ENCODE measurements at regions not wholly inside any gene's neighbourhood (a gene's known extent, or its start where the extent isn't known, plus 50 kb on each side); places are given as distances from the start of the nearest gene placed in this dataset.
A peak's percentile ranks its signal among the peaks of the same experiment; 100 is the strongest.
"Not testable (repeated sequence)": the region's sequence is repeated elsewhere in the genome, so short reads cannot be mapped to it uniquely, and the experiment has no call there.

DNA sequence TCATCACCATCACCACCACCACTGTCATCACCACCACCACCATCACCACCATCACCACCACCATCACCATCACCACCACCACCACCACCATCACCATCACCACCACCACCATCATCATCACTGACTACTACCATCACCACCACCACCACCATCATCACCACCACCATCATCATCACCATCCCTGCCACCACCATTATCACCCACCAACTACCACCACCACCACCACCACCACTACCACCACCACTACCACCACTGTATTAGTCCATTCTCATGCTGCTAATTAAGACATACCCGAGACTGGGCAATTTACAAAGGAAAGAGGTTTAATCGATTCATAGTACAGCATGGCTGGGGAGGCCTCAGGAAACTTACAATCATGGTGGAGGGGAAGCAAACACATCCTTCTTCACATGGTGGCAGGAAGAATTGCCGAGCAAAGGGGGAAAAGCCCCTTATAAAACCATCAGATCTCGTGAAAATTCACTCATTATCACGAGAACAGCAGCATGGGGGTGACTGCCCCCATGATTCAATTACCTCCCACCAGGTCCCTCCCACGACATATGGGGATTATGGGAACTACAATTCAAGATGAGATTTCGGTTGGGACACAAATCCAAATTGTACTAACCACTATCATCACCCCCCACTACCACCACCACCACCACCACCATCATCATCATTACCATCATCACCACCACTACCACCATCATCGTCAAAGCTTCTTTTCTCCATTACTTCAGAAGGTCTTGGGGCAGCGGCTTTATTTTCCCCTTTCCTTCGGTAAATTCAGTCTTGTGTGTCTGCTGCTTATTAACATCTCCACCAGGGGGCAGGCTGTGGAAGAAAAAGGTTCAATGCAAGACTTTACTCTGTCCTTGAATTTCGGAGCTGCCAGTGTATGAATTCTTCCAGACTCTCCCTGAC lies 53.6 kb upstream of the SCAF4 start:
- H3K9me1 ChIP-seq (ENCODE audit: insufficient read depth, low read length); H3K18ac ChIP-seq (ENCODE audit: low read depth, low read length); H3K56ac ChIP-seq (ENCODE audit: extremely low read depth, insufficient read depth, low read length); H3K4me3 ChIP-seq (ENCODE audit: insufficient read depth, low read depth, low read length); H2AK5ac ChIP-seq (ENCODE audit: low read depth, low read length); H2AFZ ChIP-seq (replicated peaks; ENCODE audit: low read length, poor library complexity); H4K20me1 ChIP-seq (ENCODE audit: insufficient read depth, low read length); BruUV-seq (replicated peaks); in situ Hi-C loops (cut with MboI; ENCODE audit: low sequenced_read_pairs); H3K27me3 ChIP-seq (ENCODE audit: control insufficient read depth, insufficient read depth, low read length); H3K4me2 ChIP-seq (ENCODE audit: low read depth, low read length); POLR2A ChIA-PET (ENCODE audit: unreplicated experiment); H2BK120ac ChIP-seq (ENCODE audit: low read depth, low read length); H3K9ac ChIP-seq (ENCODE audit: low read depth, low read length); H2BK20ac ChIP-seq (ENCODE audit: low read depth, low read length); H4K5ac ChIP-seq (ENCODE audit: low read depth, low read length); H3K27ac ChIP-seq (ENCODE audit: insufficient read depth, low read length); H3K4me1 ChIP-seq (ENCODE audit: control insufficient read depth, insufficient read depth, low read length); H4K8ac ChIP-seq (ENCODE audit: low read depth in 2 of 2, low read length in 2 of 2); H3K9me3 ChIP-seq (ENCODE audit: control insufficient read depth, insufficient read depth, low read length); H2BK5ac ChIP-seq (ENCODE audit: low read depth, low read length, poor library complexity, severe bottlenecking); H4K91ac ChIP-seq (ENCODE audit: insufficient read depth, low read depth, low read length); H2BK15ac ChIP-seq (ENCODE audit: low read depth, low read length); H3K4ac ChIP-seq (ENCODE audit: low read depth, low read length); H3K23ac ChIP-seq (ENCODE audit: low read depth, low read length); H3K14ac ChIP-seq (replicated peaks; ENCODE audit: low read depth, low read length); H2AK9ac ChIP-seq (replicated peaks; ENCODE audit: low read depth, low read length, poor library complexity); H3K36me3 ChIP-seq (ENCODE audit: control insufficient read depth, insufficient read depth, low read length); dilution Hi-C loops (cut with HindIII; ENCODE audit: low sequenced_read_pairs, unreplicated experiment); H3K79me1 ChIP-seq (ENCODE audit: low read depth in 1 of 2, low read length in 2 of 2): not testable (repeated sequence)
- DNase-seq (peak; percentile 75), ATAC-seq (ENCODE audit: low read depth) (peak; percentile 96)
- intact Hi-C loops (cut with micrococcal nuclease), result loop anchor here (1.0 to 5.0 kb wide), 3 partner anchors 81 to 473 kb away; no protein-coding TSS in a partner anchor
- no CpG with 5 or more reads among the region's 11 CpGs for WGBS, 2 experiments (ENCODE audit: extremely low coverage in 2 of 2, insufficient read length in 1 of 2)
- CTCF ChIA-PET, result interaction anchor here (0.6 to 1.6 kb wide), 11 partner anchors 10 to 489 kb away, joined by 3 to 13 read pairs (median 3); no protein-coding TSS in a partner anchor
- TF ChIP-seq, protein P1, sequence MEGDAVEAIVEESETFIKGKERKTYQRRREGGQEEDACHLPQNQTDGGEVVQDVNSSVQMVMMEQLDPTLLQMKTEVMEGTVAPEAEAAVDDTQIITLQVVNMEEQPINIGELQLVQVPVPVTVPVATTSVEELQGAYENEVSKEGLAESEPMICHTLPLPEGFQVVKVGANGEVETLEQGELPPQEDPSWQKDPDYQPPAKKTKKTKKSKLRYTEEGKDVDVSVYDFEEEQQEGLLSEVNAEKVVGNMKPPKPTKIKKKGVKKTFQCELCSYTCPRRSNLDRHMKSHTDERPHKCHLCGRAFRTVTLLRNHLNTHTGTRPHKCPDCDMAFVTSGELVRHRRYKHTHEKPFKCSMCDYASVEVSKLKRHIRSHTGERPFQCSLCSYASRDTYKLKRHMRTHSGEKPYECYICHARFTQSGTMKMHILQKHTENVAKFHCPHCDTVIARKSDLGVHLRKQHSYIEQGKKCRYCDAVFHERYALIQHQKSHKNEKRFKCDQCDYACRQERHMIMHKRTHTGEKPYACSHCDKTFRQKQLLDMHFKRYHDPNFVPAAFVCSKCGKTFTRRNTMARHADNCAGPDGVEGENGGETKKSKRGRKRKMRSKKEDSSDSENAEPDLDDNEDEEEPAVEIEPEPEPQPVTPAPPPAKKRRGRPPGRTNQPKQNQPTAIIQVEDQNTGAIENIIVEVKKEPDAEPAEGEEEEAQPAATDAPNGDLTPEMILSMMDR (conservative IDR thresholded peaks at IDR 0.05; ENCODE audit: low read depth, low read length), result peak; percentile 78
- TF ChIP-seq SMC3 (IDR thresholded peaks at IDR 0.05; ENCODE audit: low read depth, low read length), result peak; percentile 79
- TF ChIP-seq RAD21 (IDR thresholded peaks at IDR 0.05; ENCODE audit: low read length), result peak; percentile 71
